GM12891 (cell line): ENCODE measurements at regions not wholly inside any gene's neighbourhood (a gene's known extent, or its start where the extent isn't known, plus 50 kb on each side); places are given as distances from the start of the nearest gene placed in this dataset.

Experiments
- PAX5 ChIP-seq: IDR thresholded peaks from 2 replicates; pipeline ENCODE4 v1.6.1; 2011; ENCODE audit warnings: low read length, moderate library complexity, mild to moderate bottlenecking; ENCODE audit not compliant: insufficient read depth, severe bottlenecking
- POLR2A ChIP-seq: IDR thresholded peaks from 2 replicates; pipeline ENCODE4 v1.6.1; 2011; ENCODE audit warnings: low read depth, low read length, control low read depth
- POLR2AphosphoS5 ChIP-seq: IDR thresholded peaks from 2 replicates; pipeline ENCODE4 v1.6.1; 2011; ENCODE audit warnings: low read depth, low read length, control low read depth
- POU2F2 ChIP-seq: IDR thresholded peaks from 2 replicates; pipeline ENCODE4 v1.6.1; 2011; ENCODE audit warnings: low read depth, mild to moderate bottlenecking, control low read depth, low read length, moderate library complexity
- SPI1 ChIP-seq: IDR thresholded peaks from 2 replicates; pipeline ENCODE4 v1.6.1; 2011; ENCODE audit warnings: low read depth, low read length, control low read depth
- TAF1 ChIP-seq: IDR thresholded peaks from 2 replicates; pipeline ENCODE4 v1.6.1; 2011; ENCODE audit warnings: low read depth, low read length, control low read depth

GRCh38 chr10:47088656-47089354 lies 177.6 kb downstream of the PTPN20 start:
- TF ChIP-seq POLR2A: no peak
- no peak for TF ChIP-seq POLR2AphosphoS5
- TF ChIP-seq TAF1: no peak
- TF ChIP-seq POU2F2: no peak
- TF ChIP-seq SPI1: no peak
- no peak for TF ChIP-seq PAX5
